ENCODE measurements at regions not wholly inside any gene's neighbourhood (a gene's known extent, or its start where the extent isn't known, plus 50 kb on each side); places are given as distances from the start of the nearest gene placed in this dataset.

GRCh38 chr14:21924479-21924878 is 250.9 kb upstream of the OR4E1 start:
- no peak overlapping the region for H3K4me3 ChIP-seq
- DNase-seq: no peak
- H2AFZ ChIP-seq: no peak overlapping the region
- no peak overlapping the region for H3K27ac ChIP-seq
- peaks cover 5% of the 10 kb centered on the region; the same call in 1 of the 2 replicates for H3F3A ChIP-seq (ENCODE audit: insufficient read depth, low read depth)
- peaks cover 7% of the 10 kb centered on the region; the same call in 1 of the 2 replicates for H3K4me1 ChIP-seq (replicated peaks; ENCODE audit: insufficient read depth)
- no peaks in the 10 kb centered on the region for H3K36me3 ChIP-seq (ENCODE audit: low read depth)
- intact Hi-C loops (cut with micrococcal nuclease; ENCODE audit: unreplicated experiment): no loop called here
- no peaks in the 10 kb centered on the region for H3K9me3 ChIP-seq (ENCODE audit: insufficient read depth, low read depth)
- no peak overlapping the region for H3K4me2 ChIP-seq
- no peaks in the 10 kb centered on the region for H4K20me1 ChIP-seq (ENCODE audit: insufficient read depth)
- ChIA-PET CTCF (no interaction called here), POLR2A (ENCODE audit: unreplicated experiment) (no interaction called here)
- H3K27me3 ChIP-seq (ENCODE audit: insufficient read depth, low read depth): no peaks in the 10 kb centered on the region
- TF ChIP-seq CTCF (conservative IDR thresholded peaks at IDR 0.05) (no peak), EZH2 (IDR thresholded peaks at IDR 0.05; ENCODE audit: low read depth) (no peak)
- H3K9me2 ChIP-seq (ENCODE audit: insufficient read depth): no peaks in the 10 kb centered on the region
- BruUV-seq (replicated peaks): no TSS peak
- no peaks in the 10 kb centered on the region for H3K79me2 ChIP-seq (ENCODE audit: low read depth)

- Histone ChIP-seq H3K27ac (no peak overlapping the region), H3K4me3 (no peak overlapping the region), H3K9me2 (ENCODE audit: insufficient read depth) (no peaks in the 10 kb centered on the region), H3K9me3 (ENCODE audit: insufficient read depth, low read depth) (no peaks in the 10 kb centered on the region), H3K4me2 (no peak overlapping the region), H3K27me3 (ENCODE audit: insufficient read depth, low read depth) (no peaks in the 10 kb centered on the region), H2AFZ (no peak overlapping the region), H3K36me3 (ENCODE audit: low read depth) (no peaks in the 10 kb centered on the region), H3F3A (ENCODE audit: insufficient read depth, low read depth) (peaks cover 5% of the 10 kb centered on the region; the same call in 1 of the 2 replicates), H4K20me1 (ENCODE audit: insufficient read depth) (no peaks in the 10 kb centered on the region), H3K4me1 (replicated peaks; ENCODE audit: insufficient read depth) (peaks cover 7% of the 10 kb centered on the region; the same call in 1 of the 2 replicates), H3K79me2 (ENCODE audit: low read depth) (no peaks in the 10 kb centered on the region)
- intact Hi-C loops (cut with micrococcal nuclease; ENCODE audit: unreplicated experiment): no loop called here
- ChIA-PET CTCF (no interaction called here), POLR2A (ENCODE audit: unreplicated experiment) (no interaction called here)
- DNase-seq: no peak
- TF ChIP-seq CTCF (conservative IDR thresholded peaks at IDR 0.05) (no peak), EZH2 (IDR thresholded peaks at IDR 0.05; ENCODE audit: low read depth) (no peak)
- BruUV-seq (replicated peaks): no TSS peak
Measured at GRCh38 chr14:21923820-21924219, 250.2 kb upstream of the OR4E1 start.

GRCh38 chr14:21921453-21921852 is 247.8 kb upstream of the OR4E1 start:
- CTCF ChIA-PET: interaction anchor here (0.6 kb wide), 1 partner anchor 268 kb away, joined by 3 read pairs; no protein-coding TSS in a partner anchor
- Histone ChIP-seq H3K4me2 (no peak overlapping the region), H3F3A (ENCODE audit: insufficient read depth, low read depth) (peaks cover 15% of the 10 kb centered on the region), H3K4me3 (no peak overlapping the region), H2AFZ (no peak overlapping the region), H3K9me2 (ENCODE audit: insufficient read depth) (no peaks in the 10 kb centered on the region), H3K27ac (no peak overlapping the region), H3K36me3 (ENCODE audit: low read depth) (no peaks in the 10 kb centered on the region), H3K27me3 (ENCODE audit: insufficient read depth, low read depth) (no peaks in the 10 kb centered on the region), H4K20me1 (ENCODE audit: insufficient read depth) (no peaks in the 10 kb centered on the region), H3K9me3 (ENCODE audit: insufficient read depth, low read depth) (no peaks in the 10 kb centered on the region), H3K79me2 (ENCODE audit: low read depth) (no peaks in the 10 kb centered on the region), H3K4me1 (replicated peaks; ENCODE audit: insufficient read depth) (peaks cover 21% of the 10 kb centered on the region)
- TF ChIP-seq EZH2 (IDR thresholded peaks at IDR 0.05; ENCODE audit: low read depth) (no peak), CTCF (conservative IDR thresholded peaks at IDR 0.05) (no peak)
- DNase-seq: peak in 1 of 2 experiments; percentile 57
- BruUV-seq (replicated peaks): no TSS peak
- POLR2A ChIA-PET (ENCODE audit: unreplicated experiment): no interaction called here
- intact Hi-C loops (cut with micrococcal nuclease; ENCODE audit: unreplicated experiment): no loop called here

Measured in PC-9 (cell line).